Inferior parietal cortex (tissue), 1 donor: ENCODE measurements at regions not wholly inside any gene's neighbourhood (a gene's known extent, or its start where the extent isn't known, plus 50 kb on each side); places are given as distances from the start of the nearest gene placed in this dataset.
"Not testable (repeated sequence)": the region's sequence is repeated elsewhere in the genome, so short reads cannot be mapped to it uniquely, and the experiment has no call there.

Experiments
- DNase-seq: peaks from one replicate; pipeline ENCODE4 v3.0.0-alpha.2; 2016; ENCODE audit errors: extremely low spot score

- DNase-seq, result no peak
Measured at GRCh38 chr10:117457932-117458331, 82.7 kb upstream of the PDZD8 start.

- no peak for DNase-seq
Measured at GRCh38 chr10:117457071-117457810, 82.0 kb upstream of the PDZD8 start.

GRCh38 chr10:117455346-117455745, 80.1 kb upstream of the PDZD8 start:
- DNase-seq, result no peak

GRCh38 chr10:117454502-117454901, 79.3 kb upstream of the PDZD8 start:
- no peak for DNase-seq

- not testable (repeated sequence) for DNase-seq
Measured at GRCh38 chr10:117453484-117453883, 78.2 kb upstream of the PDZD8 start.

- DNase-seq, result no peak
Measured at GRCh38 chr10:117450940-117451339, 75.7 kb upstream of the PDZD8 start.

GRCh38 chr10:117449636-117450035, 74.4 kb upstream of the PDZD8 start:
- DNase-seq, result no peak

- DNase-seq, result no peak
Measured at GRCh38 chr10:117448802-117449201, 73.6 kb upstream of the PDZD8 start.

GRCh38 chr10:117445992-117446391, 70.8 kb upstream of the PDZD8 start:
- DNase-seq, result no peak

GRCh38 chr10:117444497-117445040, 69.3 kb upstream of the PDZD8 start:
- no peak for DNase-seq

GRCh38 chr10:117443686-117444041, 68.4 kb upstream of the PDZD8 start:
- no peak for DNase-seq

GRCh38 chr10:117442944-117443685, 67.9 kb upstream of the PDZD8 start:
- peak; percentile 67 for DNase-seq

GRCh38 chr10:117442521-117442920, 67.3 kb upstream of the PDZD8 start:
- DNase-seq, result no peak

- DNase-seq, result no peak
Measured at GRCh38 chr10:117441812-117442443, 66.7 kb upstream of the PDZD8 start.

GRCh38 chr10:117441361-117441760, 66.1 kb upstream of the PDZD8 start:
- DNase-seq, result no peak

GRCh38 chr10:117439243-117439912, 64.1 kb upstream of the PDZD8 start:
- DNase-seq, result peak; percentile 42

GRCh38 chr10:117432866-117433265, 57.6 kb upstream of the PDZD8 start:
- DNase-seq, result no peak

GRCh38 chr10:117431160-117431559, 55.9 kb upstream of the PDZD8 start:
- DNase-seq, result peak; percentile 28

GRCh38 chr10:117430535-117430934, 55.3 kb upstream of the PDZD8 start:
- DNase-seq, result not testable (repeated sequence)

GRCh38 chr10:117429643-117430265, 54.5 kb upstream of the PDZD8 start:
- DNase-seq, result no peak

- no peak for DNase-seq
Measured at GRCh38 chr10:117427356-117427755, 52.1 kb upstream of the PDZD8 start.
